ENCODE measurements at regions not wholly inside any gene's neighbourhood (a gene's known extent, or its start where the extent isn't known, plus 50 kb on each side); places are given as distances from the start of the nearest gene placed in this dataset.

DNA sequence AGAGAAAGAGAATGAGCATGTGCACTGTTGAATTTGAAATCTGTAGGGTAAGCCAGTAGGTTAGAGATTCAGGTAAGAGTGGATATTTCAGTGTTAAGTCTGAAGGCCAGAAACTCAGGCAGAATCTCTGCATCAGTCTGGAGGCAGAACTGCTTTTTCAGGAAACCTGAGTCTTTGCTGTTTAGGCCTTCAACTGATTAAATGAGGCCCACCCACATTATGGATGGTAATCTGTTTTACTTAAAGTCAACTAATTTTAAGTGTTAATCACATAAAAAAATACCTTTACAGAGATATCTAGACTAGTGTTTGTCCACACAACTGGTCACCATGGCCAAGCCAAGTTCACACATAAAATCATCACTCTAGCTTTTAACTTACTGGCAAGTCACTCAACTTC is 205.0 kb upstream of the DDHD1 start:
- no peak for TF ChIP-seq POLR2A (IDR thresholded peaks at IDR 0.05)
- TF ChIP-seq, protein P1, sequence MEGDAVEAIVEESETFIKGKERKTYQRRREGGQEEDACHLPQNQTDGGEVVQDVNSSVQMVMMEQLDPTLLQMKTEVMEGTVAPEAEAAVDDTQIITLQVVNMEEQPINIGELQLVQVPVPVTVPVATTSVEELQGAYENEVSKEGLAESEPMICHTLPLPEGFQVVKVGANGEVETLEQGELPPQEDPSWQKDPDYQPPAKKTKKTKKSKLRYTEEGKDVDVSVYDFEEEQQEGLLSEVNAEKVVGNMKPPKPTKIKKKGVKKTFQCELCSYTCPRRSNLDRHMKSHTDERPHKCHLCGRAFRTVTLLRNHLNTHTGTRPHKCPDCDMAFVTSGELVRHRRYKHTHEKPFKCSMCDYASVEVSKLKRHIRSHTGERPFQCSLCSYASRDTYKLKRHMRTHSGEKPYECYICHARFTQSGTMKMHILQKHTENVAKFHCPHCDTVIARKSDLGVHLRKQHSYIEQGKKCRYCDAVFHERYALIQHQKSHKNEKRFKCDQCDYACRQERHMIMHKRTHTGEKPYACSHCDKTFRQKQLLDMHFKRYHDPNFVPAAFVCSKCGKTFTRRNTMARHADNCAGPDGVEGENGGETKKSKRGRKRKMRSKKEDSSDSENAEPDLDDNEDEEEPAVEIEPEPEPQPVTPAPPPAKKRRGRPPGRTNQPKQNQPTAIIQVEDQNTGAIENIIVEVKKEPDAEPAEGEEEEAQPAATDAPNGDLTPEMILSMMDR (IDR thresholded peaks at IDR 0.05), result no peak
